ENCODE measurements at regions not wholly inside any gene's neighbourhood (a gene's known extent, or its start where the extent isn't known, plus 50 kb on each side); places are given as distances from the start of the nearest gene placed in this dataset.

DNA sequence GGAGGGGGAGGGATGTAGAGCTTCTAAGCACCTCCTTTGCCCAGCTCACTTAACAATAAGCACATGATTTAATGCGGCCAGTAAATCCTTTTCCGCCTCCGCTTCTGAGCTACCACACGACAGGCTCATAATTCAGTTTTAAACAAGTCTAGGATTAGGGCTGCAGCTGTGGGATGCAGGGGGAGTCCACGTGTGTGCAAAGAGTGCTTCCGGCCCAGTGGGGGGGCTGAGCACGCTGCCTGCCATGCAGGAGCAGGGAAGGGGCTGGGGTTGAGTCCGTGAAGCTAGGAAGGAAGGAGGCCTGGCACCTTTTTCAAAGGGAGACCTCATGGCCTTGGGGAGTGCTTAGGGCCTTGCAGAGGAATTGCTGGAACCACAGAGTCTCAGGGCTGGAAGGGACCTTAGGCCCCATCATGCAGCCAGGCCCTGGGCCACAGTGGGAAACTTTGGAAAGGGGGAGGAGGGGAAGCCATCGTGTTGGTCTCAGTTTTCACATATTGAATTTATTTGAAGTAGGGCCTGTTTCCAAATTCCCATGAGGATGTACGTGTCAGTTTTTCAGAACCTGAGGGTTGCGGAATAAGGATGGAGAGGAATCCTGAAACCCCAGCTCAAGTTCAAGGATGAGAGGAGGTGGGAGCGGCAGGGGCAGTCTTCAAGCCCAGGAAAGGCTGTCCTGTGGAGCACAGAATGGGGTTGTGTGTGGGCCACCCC is 96.1 kb downstream of the VEGFA start:
- TF ChIP-seq, protein P1, sequence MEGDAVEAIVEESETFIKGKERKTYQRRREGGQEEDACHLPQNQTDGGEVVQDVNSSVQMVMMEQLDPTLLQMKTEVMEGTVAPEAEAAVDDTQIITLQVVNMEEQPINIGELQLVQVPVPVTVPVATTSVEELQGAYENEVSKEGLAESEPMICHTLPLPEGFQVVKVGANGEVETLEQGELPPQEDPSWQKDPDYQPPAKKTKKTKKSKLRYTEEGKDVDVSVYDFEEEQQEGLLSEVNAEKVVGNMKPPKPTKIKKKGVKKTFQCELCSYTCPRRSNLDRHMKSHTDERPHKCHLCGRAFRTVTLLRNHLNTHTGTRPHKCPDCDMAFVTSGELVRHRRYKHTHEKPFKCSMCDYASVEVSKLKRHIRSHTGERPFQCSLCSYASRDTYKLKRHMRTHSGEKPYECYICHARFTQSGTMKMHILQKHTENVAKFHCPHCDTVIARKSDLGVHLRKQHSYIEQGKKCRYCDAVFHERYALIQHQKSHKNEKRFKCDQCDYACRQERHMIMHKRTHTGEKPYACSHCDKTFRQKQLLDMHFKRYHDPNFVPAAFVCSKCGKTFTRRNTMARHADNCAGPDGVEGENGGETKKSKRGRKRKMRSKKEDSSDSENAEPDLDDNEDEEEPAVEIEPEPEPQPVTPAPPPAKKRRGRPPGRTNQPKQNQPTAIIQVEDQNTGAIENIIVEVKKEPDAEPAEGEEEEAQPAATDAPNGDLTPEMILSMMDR (IDR thresholded peaks at IDR 0.05 in 4 of 5, conservative IDR thresholded peaks at IDR 0.05 in 1 of 5): no peak
- no peak for TF ChIP-seq POLR2A (IDR thresholded peaks at IDR 0.05)
